Smooth muscle cell (in vitro differentiated cells): ENCODE measurements at regions not wholly inside any gene's neighbourhood (a gene's known extent, or its start where the extent isn't known, plus 50 kb on each side); places are given as distances from the start of the nearest gene placed in this dataset.

Source experiments
- DNase-seq: peaks from one replicate; lab custom pipeline; 2025; ENCODE audit not compliant: unreplicated experiment; lab: John Stamatoyannopoulos, UW
- H2AFZ ChIP-seq: fragments of 200-600 bp; sonication (generic); 2 replicates; pipeline ENCODE4 v1.6.0; 2016; ENCODE audit warnings: antibody characterized with exemption, low read depth, mild to moderate bottlenecking
- H3F3A ChIP-seq: fragments of 200-600 bp; sonication (generic); 2 replicates; pipeline ENCODE4 v1.6.0; 2017; ENCODE audit warnings: antibody characterized with exemption, low read depth
- H3K27ac ChIP-seq: fragments of 200-600 bp; sonication (generic); 2 replicates; pipeline ENCODE4 v1.5.1; 2016; ENCODE audit warnings: low read depth, mild to moderate bottlenecking
- H3K27me3 ChIP-seq: fragments of 200-600 bp; sonication (generic); 2 replicates; pipeline ENCODE4 v1.6.1; 2016; ENCODE audit warnings: low read depth, mild to moderate bottlenecking
- H3K36me3 ChIP-seq: fragments of 200-600 bp; sonication (generic); 2 replicates; pipeline ENCODE4 v1.5.1; 2016; ENCODE audit warnings: low read depth
- H3K4me1 ChIP-seq: fragments of 200-600 bp; sonication (generic); 2 replicates; pipeline ENCODE4 v1.5.1; 2016; ENCODE audit warnings: low read depth
- H3K4me2 ChIP-seq: fragments of 200-600 bp; sonication (generic); 2 replicates; pipeline ENCODE4 v1.6.0; 2016; ENCODE audit warnings: mild to moderate bottlenecking
- H3K4me3 ChIP-seq: fragments of 200-600 bp; sonication (generic); 2 replicates; pipeline ENCODE4 v1.5.1; 2016; ENCODE audit warnings: mild to moderate bottlenecking
- H3K79me2 ChIP-seq: fragments of 200-600 bp; sonication (generic); 2 replicates; pipeline ENCODE4 v1.6.0; 2016; ENCODE audit warnings: low read depth, mild to moderate bottlenecking
- H3K9ac ChIP-seq: fragments of 200-600 bp; sonication (generic); 2 replicates; pipeline ENCODE4 v1.6.0; 2016; ENCODE audit warnings: low read depth
- H3K9me3 ChIP-seq: fragments of 200-600 bp; sonication (generic); replicated peaks from 2 replicates; pipeline ENCODE4 v1.5.1; 2016; ENCODE audit warnings: low read depth
- H4K20me1 ChIP-seq: fragments of 200-600 bp; sonication (generic); 2 replicates; pipeline ENCODE4 v1.6.0; 2016; ENCODE audit warnings: low read depth
- WGBS: methylation state at CpG from one replicate; pipeline ENCODE4 v1.1.7; 2016; ENCODE audit warnings: low lambda C conversion rate; 5-methylcytosine and 5-hydroxymethylcytosine counted together
- TF ChIP-seq, protein P1 (sequence below): fragments of 200-600 bp; sonication (generic); IDR thresholded peaks from 2 replicates; pipeline ENCODE4 v1.5.1; 2017; ENCODE audit warnings: borderline replicate concordance, mild to moderate bottlenecking, antibody characterized with exemption; ENCODE audit not compliant: insufficient read depth, poor library complexity, severe bottlenecking

DNA sequence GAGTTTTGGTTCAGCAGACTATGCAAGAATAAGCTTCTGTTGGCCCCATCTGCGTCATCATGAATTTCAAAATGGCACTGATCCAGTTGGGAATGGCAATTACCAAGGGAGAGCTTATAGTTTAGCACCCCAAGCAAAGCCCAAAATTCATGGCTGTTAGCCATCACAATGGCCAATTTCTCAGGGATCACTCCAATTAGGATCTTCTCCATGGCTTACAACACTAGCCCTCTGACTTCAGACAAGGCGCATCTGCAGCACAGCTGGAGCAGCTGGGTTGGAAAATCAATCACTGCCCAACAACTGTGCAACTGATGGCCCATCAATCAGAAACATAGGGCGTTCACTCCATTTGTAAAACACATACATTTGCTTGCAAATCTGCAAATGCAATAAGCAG lies 273.6 kb downstream of the SRBD1 start:
- WGBS = 87% methylated on average over 3 of the region's 3 CpGs

DNA sequence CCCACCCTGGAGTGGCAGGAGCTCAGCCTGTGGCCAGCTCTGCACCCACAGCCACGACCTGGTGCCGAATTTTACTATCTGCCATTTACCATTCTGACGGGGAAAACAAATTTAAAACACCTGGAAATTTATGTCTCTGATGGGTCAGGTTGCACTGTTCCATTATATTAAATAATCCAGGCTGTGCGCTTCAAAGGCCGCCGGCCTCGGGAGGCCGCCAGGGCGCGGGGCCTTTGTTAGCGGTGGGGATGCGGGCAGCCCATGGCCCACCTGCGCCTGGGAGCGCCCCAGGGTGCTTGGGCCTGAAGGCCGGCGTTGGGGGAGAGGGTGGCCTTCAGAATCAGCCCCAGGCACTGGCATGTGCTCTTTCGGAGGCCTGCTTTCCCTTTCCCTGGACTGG lies 276.9 kb downstream of the SRBD1 start:
- WGBS = 93% methylated on average over 17 of the region's 17 CpGs
- H3K4me1 ChIP-seq = no peaks in the 10 kb centered on the region
- H3K27me3 ChIP-seq = peaks cover 14% of the 10 kb centered on the region
- H3F3A ChIP-seq = no peaks in the 10 kb centered on the region
- H3K4me2 ChIP-seq = no peak overlapping the region
- no peak overlapping the region for H3K4me3 ChIP-seq
- no peak for DNase-seq
- no peak overlapping the region for H3K27ac ChIP-seq
- H3K79me2 ChIP-seq = no peaks in the 10 kb centered on the region
- H3K9ac ChIP-seq = no peak overlapping the region
- H4K20me1 ChIP-seq = no peaks in the 10 kb centered on the region
- H2AFZ ChIP-seq = no peak overlapping the region
- H3K36me3 ChIP-seq = no peaks in the 10 kb centered on the region
- TF ChIP-seq, protein P1, sequence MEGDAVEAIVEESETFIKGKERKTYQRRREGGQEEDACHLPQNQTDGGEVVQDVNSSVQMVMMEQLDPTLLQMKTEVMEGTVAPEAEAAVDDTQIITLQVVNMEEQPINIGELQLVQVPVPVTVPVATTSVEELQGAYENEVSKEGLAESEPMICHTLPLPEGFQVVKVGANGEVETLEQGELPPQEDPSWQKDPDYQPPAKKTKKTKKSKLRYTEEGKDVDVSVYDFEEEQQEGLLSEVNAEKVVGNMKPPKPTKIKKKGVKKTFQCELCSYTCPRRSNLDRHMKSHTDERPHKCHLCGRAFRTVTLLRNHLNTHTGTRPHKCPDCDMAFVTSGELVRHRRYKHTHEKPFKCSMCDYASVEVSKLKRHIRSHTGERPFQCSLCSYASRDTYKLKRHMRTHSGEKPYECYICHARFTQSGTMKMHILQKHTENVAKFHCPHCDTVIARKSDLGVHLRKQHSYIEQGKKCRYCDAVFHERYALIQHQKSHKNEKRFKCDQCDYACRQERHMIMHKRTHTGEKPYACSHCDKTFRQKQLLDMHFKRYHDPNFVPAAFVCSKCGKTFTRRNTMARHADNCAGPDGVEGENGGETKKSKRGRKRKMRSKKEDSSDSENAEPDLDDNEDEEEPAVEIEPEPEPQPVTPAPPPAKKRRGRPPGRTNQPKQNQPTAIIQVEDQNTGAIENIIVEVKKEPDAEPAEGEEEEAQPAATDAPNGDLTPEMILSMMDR = no peak
- H3K9me3 ChIP-seq = no peaks in the 10 kb centered on the region

More for the DNA sequence above, 273.6 kb downstream of the SRBD1 start:
- no peaks in the 10 kb centered on the region for H3K36me3 ChIP-seq
- H3K9me3 ChIP-seq = no peaks in the 10 kb centered on the region
- no peak overlapping the region for H3K4me3 ChIP-seq
- no peaks in the 10 kb centered on the region for H3F3A ChIP-seq
- no peak overlapping the region for H2AFZ ChIP-seq
- no peaks in the 10 kb centered on the region for H3K79me2 ChIP-seq
- H3K9ac ChIP-seq = no peak overlapping the region
- no peaks in the 10 kb centered on the region for H3K4me1 ChIP-seq
- H4K20me1 ChIP-seq = no peaks in the 10 kb centered on the region
- peaks cover 33% of the 10 kb centered on the region for H3K27me3 ChIP-seq
- no peak overlapping the region for H3K27ac ChIP-seq
- no peak overlapping the region for H3K4me2 ChIP-seq
- TF ChIP-seq, protein P1 = no peak
- DNase-seq = no peak

- DNase-seq = no peak
- TF ChIP-seq, protein P1 = no peak
Measured at GRCh38 chr2:45332567-45332966, 278.5 kb downstream of the SRBD1 start.

GRCh38 chr2:45332094-45332493 lies 279.0 kb downstream of the SRBD1 start:
- no peak overlapping the region for H3K9ac ChIP-seq
- H2AFZ ChIP-seq = no peak overlapping the region
- H3K9me3 ChIP-seq = no peaks in the 10 kb centered on the region
- no peaks in the 10 kb centered on the region for H3K79me2 ChIP-seq
- H3K4me2 ChIP-seq = no peak overlapping the region
- no peaks in the 10 kb centered on the region for H3F3A ChIP-seq
- no peaks in the 10 kb centered on the region for H4K20me1 ChIP-seq
- peaks cover 11% of the 10 kb centered on the region for H3K27me3 ChIP-seq
- no peak overlapping the region for H3K27ac ChIP-seq
- TF ChIP-seq, protein P1 = no peak
- DNase-seq = no peak
- H3K4me1 ChIP-seq = no peaks in the 10 kb centered on the region
- H3K4me3 ChIP-seq = no peak overlapping the region
- H3K36me3 ChIP-seq = no peaks in the 10 kb centered on the region

More at GRCh38 chr2:45332567-45332966, 278.5 kb downstream of the SRBD1 start:
- H2AFZ ChIP-seq = no peak overlapping the region
- WGBS = 86% methylated on average over 1 of the region's 1 CpG
- H4K20me1 ChIP-seq = no peaks in the 10 kb centered on the region
- H3K27ac ChIP-seq = no peak overlapping the region
- H3K9ac ChIP-seq = no peak overlapping the region
- no peaks in the 10 kb centered on the region for H3F3A ChIP-seq
- H3K36me3 ChIP-seq = no peaks in the 10 kb centered on the region
- H3K27me3 ChIP-seq = peaks cover 7% of the 10 kb centered on the region
- no peak overlapping the region for H3K4me2 ChIP-seq
- no peak overlapping the region for H3K4me3 ChIP-seq
- H3K79me2 ChIP-seq = no peaks in the 10 kb centered on the region
- no peaks in the 10 kb centered on the region for H3K4me1 ChIP-seq
- no peaks in the 10 kb centered on the region for H3K9me3 ChIP-seq
